Peyer's patch (tissue), 4 donors: ENCODE measurements at regions not wholly inside any gene's neighbourhood (a gene's known extent, or its start where the extent isn't known, plus 50 kb on each side); places are given as distances from the start of the nearest gene placed in this dataset.

Experiments used
- POLR2A ChIP-seq, 2 donors: fragments of 450-650 bp; IDR thresholded peaks; one replicate each; pipeline ENCODE4 v1.5.1; 2017; ENCODE audit warnings: antibody characterized with exemption in 2 of 2, mild to moderate bottlenecking in 2 of 2, moderate library complexity in 2 of 2
- TF ChIP-seq, protein P1 (sequence below), 6 experiments: fragments of 450-650 bp in 4 of 6; fragments of 200-600 bp in 2 of 6; sonication (generic) in 1 of 6; IDR thresholded peaks; one replicate each; pipeline ENCODE4 v1.5.1; 2017 to 2019; ENCODE audit warnings: antibody characterized with exemption in 6 of 6, mild to moderate bottlenecking in 3 of 6, moderate library complexity in 1 of 6

DNA sequence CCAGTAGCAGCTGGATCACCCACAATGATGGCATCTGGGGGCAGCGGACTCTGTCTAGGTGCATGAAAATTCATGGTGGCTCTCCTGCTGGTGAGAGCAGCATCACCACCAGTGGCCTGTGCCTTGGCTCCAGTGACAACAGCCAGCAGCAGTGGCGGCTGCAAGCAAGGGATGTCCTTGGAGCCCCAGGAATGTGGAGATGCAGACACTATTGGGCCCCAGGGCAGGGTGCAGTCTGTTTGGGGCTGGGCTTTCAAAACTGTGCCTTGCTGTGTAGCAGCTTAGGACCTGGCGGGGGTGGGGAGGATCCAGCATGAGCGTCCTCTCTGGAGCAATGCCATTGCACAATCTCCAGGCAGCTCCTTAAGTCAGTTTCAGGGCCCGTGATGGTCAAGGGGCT, 199.7 kb downstream of the CHD9NB start:
- TF ChIP-seq, protein P1, sequence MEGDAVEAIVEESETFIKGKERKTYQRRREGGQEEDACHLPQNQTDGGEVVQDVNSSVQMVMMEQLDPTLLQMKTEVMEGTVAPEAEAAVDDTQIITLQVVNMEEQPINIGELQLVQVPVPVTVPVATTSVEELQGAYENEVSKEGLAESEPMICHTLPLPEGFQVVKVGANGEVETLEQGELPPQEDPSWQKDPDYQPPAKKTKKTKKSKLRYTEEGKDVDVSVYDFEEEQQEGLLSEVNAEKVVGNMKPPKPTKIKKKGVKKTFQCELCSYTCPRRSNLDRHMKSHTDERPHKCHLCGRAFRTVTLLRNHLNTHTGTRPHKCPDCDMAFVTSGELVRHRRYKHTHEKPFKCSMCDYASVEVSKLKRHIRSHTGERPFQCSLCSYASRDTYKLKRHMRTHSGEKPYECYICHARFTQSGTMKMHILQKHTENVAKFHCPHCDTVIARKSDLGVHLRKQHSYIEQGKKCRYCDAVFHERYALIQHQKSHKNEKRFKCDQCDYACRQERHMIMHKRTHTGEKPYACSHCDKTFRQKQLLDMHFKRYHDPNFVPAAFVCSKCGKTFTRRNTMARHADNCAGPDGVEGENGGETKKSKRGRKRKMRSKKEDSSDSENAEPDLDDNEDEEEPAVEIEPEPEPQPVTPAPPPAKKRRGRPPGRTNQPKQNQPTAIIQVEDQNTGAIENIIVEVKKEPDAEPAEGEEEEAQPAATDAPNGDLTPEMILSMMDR (IDR thresholded peaks at IDR 0.05) = no peak
- TF ChIP-seq POLR2A (IDR thresholded peaks at IDR 0.05) = no peak
